ENCODE measurements at regions not wholly inside any gene's neighbourhood (a gene's known extent, or its start where the extent isn't known, plus 50 kb on each side); places are given as distances from the start of the nearest gene placed in this dataset.

DNA sequence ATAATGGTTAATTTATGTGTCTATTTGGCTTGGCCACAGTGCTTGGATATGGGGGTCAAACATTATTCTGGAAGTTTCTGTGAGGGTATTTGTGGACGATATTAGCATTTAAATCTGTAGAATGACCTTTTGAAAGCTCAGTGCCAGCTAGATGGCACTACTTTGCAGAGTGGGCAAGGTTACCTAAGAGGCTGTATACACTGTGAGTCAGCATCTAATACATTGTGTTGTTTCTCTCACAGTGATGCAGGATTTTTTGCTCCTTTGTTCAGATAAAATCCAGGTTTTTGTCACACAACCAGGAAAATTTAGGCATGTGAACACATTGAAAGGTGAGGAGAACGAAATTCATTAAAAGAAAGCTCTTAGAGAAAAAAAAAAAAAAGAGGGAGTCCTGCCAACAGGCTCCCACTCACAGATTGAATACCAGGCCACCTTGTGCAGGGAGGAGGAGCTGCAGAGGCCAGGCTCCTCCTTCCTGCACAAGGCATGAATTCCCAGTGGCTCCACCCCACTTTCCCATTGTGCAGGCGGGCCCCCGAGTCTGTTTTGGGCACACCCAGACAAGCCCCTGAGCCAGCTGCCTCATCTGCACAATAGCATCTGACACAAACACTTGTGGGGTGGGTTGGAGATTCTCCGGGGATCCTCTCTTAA lies 551.0 kb upstream of the ATXN8OS start:
- no peak overlapping the region for H3K4me3 ChIP-seq (replicated peaks; ENCODE audit: low read depth, low read length)
- no peak for DNase-seq (ENCODE audit: low read depth)
- TF ChIP-seq, protein P1, sequence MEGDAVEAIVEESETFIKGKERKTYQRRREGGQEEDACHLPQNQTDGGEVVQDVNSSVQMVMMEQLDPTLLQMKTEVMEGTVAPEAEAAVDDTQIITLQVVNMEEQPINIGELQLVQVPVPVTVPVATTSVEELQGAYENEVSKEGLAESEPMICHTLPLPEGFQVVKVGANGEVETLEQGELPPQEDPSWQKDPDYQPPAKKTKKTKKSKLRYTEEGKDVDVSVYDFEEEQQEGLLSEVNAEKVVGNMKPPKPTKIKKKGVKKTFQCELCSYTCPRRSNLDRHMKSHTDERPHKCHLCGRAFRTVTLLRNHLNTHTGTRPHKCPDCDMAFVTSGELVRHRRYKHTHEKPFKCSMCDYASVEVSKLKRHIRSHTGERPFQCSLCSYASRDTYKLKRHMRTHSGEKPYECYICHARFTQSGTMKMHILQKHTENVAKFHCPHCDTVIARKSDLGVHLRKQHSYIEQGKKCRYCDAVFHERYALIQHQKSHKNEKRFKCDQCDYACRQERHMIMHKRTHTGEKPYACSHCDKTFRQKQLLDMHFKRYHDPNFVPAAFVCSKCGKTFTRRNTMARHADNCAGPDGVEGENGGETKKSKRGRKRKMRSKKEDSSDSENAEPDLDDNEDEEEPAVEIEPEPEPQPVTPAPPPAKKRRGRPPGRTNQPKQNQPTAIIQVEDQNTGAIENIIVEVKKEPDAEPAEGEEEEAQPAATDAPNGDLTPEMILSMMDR (IDR thresholded peaks at IDR 0.05; ENCODE audit: low read length, missing control alignments) = no peak

- DNase-seq (ENCODE audit: low read depth) = no peak
- TF ChIP-seq, protein P1 (IDR thresholded peaks at IDR 0.05; ENCODE audit: low read length, missing control alignments) = no peak
- H3K4me3 ChIP-seq (replicated peaks; ENCODE audit: low read depth, low read length) = no peak overlapping the region
Measured at GRCh38 chr13:69553976-69554375, 553.6 kb upstream of the ATXN8OS start.

DNA sequence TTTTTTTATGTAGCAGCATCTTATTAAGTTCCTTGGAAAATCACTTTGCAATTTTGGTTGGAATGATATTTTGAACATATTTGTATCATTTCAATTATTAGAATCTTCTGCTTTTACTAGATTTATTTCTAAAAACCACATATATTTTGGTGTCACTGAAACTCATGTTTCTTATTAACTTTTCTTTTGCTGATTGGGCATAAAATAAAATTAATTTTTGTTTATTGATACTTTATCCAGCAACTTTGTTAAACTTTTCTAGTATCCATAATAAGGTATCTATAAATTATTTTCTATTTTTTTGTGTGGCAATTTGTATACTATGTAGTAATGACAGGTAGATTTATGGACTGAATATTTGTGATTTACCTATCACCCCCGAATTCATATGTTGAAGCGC lies 556.4 kb upstream of the ATXN8OS start:
- H3K4me3 ChIP-seq (replicated peaks; ENCODE audit: low read depth, low read length) = no peak overlapping the region
- no peak for DNase-seq (ENCODE audit: low read depth)
- TF ChIP-seq, protein P1 (IDR thresholded peaks at IDR 0.05; ENCODE audit: low read length, missing control alignments) = no peak

GRCh38 chr13:69547780-69548179 lies 559.8 kb upstream of the ATXN8OS start:
- H3K4me3 ChIP-seq (replicated peaks; ENCODE audit: low read depth, low read length) = no peak overlapping the region
- DNase-seq (ENCODE audit: low read depth) = no peak
- TF ChIP-seq, protein P1 (IDR thresholded peaks at IDR 0.05; ENCODE audit: low read length, missing control alignments) = no peak

GRCh38 chr13:69545551-69545950 lies 562.1 kb upstream of the ATXN8OS start:
- H3K4me3 ChIP-seq (replicated peaks; ENCODE audit: low read depth, low read length) = no peak overlapping the region
- DNase-seq (ENCODE audit: low read depth) = no peak
- TF ChIP-seq, protein P1 (IDR thresholded peaks at IDR 0.05; ENCODE audit: low read length, missing control alignments) = no peak

- TF ChIP-seq, protein P1 (IDR thresholded peaks at IDR 0.05; ENCODE audit: low read length, missing control alignments) = peak; percentile 12
- DNase-seq (ENCODE audit: low read depth) = no peak
- H3K4me3 ChIP-seq (replicated peaks; ENCODE audit: low read depth, low read length) = no peak overlapping the region
Measured at GRCh38 chr13:69524459-69525150, 583.0 kb upstream of the ATXN8OS start.
